Upper lobe of left lung (tissue), 4 donors: ENCODE measurements at regions not wholly inside any gene's neighbourhood (a gene's known extent, or its start where the extent isn't known, plus 50 kb on each side); places are given as distances from the start of the nearest gene placed in this dataset.

ENCODE experiments used
- CTCF ChIP-seq, 6 experiments: fragments of 450-650 bp in 4 of 6; fragments of 200-600 bp in 2 of 6; sonication (generic) in 2 of 6; IDR thresholded peaks; one replicate each; pipeline ENCODE4 v1.5.1; 2016 to 2019; ENCODE audit warnings: antibody characterized with exemption in 6 of 6
- EP300 ChIP-seq, 4 donors: sonication (generic); formaldehyde crosslinking; IDR thresholded peaks; one replicate each; pipeline ENCODE4 v1.5.1; 2017; ENCODE audit warnings: antibody characterized with exemption in 4 of 4, control low read depth in 2 of 4
- POLR2A ChIP-seq, 4 donors: fragments of 450-650 bp; IDR thresholded peaks; one replicate each; pipeline ENCODE4 v1.5.1; 2016 to 2017; ENCODE audit warnings: antibody characterized with exemption in 4 of 4, mild to moderate bottlenecking in 2 of 4
- POLR2AphosphoS5 ChIP-seq, 2 donors: sonication (generic); formaldehyde crosslinking; IDR thresholded peaks; one replicate each; pipeline ENCODE4 v1.5.1; 2017; ENCODE audit warnings: antibody characterized with exemption in 2 of 2

GRCh38 chr16:86207350-86207749 lies 303.0 kb upstream of the FOXF1 start:
- TF ChIP-seq EP300 (IDR thresholded peaks at IDR 0.05): no peak
- TF ChIP-seq CTCF (IDR thresholded peaks at IDR 0.05): no peak
- TF ChIP-seq POLR2AphosphoS5 (IDR thresholded peaks at IDR 0.05): no peak
- no peak for TF ChIP-seq POLR2A (IDR thresholded peaks at IDR 0.05)
